GM12892 (cell line): ENCODE measurements at regions not wholly inside any gene's neighbourhood (a gene's known extent, or its start where the extent isn't known, plus 50 kb on each side); places are given as distances from the start of the nearest gene placed in this dataset.

Source experiments
- POLR2A ChIP-seq: IDR thresholded peaks from 2 replicates; pipeline ENCODE4 v1.6.1; 2011; ENCODE audit warnings: low read depth, low read length, control low read depth
- POLR2AphosphoS5 ChIP-seq: IDR thresholded peaks from 2 replicates; pipeline ENCODE4 v1.6.1; 2011; ENCODE audit warnings: low read depth, low read length, control low read depth
- TAF1 ChIP-seq: IDR thresholded peaks from 2 replicates; pipeline ENCODE4 v1.6.1; 2011; ENCODE audit warnings: low read depth, mild to moderate bottlenecking, control low read depth, low read length, borderline replicate concordance

DNA sequence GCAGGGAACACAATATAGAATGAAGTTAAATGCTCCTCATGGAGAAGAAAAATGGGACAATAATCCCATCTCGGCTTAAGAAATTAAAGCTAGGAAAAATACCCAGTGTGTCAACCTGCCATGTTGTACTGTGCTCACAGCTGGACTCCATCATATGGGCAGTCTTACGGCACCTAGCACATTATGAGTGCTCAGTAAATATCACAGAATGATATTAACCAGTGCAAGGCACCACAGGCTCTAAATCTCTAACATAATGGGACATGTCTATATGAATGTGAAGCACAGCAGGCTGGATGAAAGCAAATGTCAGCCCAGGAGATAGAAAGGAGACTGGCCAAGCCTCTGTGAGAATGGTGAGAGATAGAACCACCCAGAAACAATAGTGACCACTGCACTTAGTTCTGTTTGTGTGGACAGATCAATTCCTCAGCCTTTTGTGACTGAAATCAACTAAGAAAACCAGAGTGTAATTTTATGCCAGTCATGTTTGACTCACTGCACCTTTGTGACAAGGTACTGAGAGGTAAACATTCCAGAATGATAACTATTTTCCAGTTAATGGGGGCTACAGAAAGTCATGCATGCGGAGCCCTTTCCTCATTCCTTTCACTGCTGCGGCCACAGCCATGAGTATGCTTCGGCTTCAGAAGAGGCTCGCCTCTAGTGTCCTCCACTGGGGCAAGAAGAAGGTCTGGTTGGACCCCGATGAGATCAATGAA, 140.4 kb upstream of the CDH6 start:
- TF ChIP-seq POLR2A (no peak), POLR2AphosphoS5 (no peak), TAF1 (no peak)
